Left lung (tissue), 4 donors: ENCODE measurements at regions not wholly inside any gene's neighbourhood (a gene's known extent, or its start where the extent isn't known, plus 50 kb on each side); places are given as distances from the start of the nearest gene placed in this dataset.

Source experiments
- ATAC-seq: fragments of 200-7000 bp; cut with Tn5 transposase; one replicate; pipeline ENCODE4 v1.9.1; 2020; ENCODE audit warnings: moderate library complexity
- DNase-seq, 4 donors: peaks; one replicate each; pipeline ENCODE4 v3.0.0-alpha.2; 2013 to 2020
- H3K27ac ChIP-seq, 2 donors: fragments of 200-600 bp; sonication (generic) in 1 of 2; one replicate each; pipeline versions ENCODE4 v1.5.0 to v1.8.0; 2020 to 2021
- H3K27me3 ChIP-seq, 2 donors: fragments of 200-600 bp; sonication (generic) in 1 of 2; one replicate each; pipeline versions ENCODE4 v1.5.0 to v1.8.0; 2020 to 2021
- H3K36me3 ChIP-seq, 2 donors: fragments of 200-600 bp; sonication (generic) in 1 of 2; one replicate each; pipeline versions ENCODE4 v1.5.0 to v1.8.0; 2020 to 2021
- H3K4me1 ChIP-seq, 2 donors: fragments of 200-600 bp; one replicate each; pipeline ENCODE4 v1.8.0; 2021
- H3K4me3 ChIP-seq, 2 donors: fragments of 200-600 bp; sonication (generic) in 1 of 2; one replicate each; pipeline versions ENCODE4 v1.5.0 to v1.8.0; 2020 to 2021; ENCODE audit warnings: mild to moderate bottlenecking in 1 of 2
- H3K9me3 ChIP-seq, 2 donors: fragments of 200-600 bp; sonication (generic) in 1 of 2; one replicate each; pipeline versions ENCODE4 v1.5.0 to v1.8.0; 2020 to 2021
- CTCF ChIP-seq, 2 donors: fragments of 200-600 bp; sonication (generic) in 1 of 2; IDR thresholded peaks; one replicate each; pipeline versions ENCODE4 v1.5.0 to v1.8.0; 2021; ENCODE audit warnings: antibody characterized with exemption in 2 of 2
- intact Hi-C, 2 donors: fragments of 100-400 bp; cut with DNase I; formaldehyde crosslinking; loops; one replicate each; pipeline versions ENCODE4 v1.11.2 to v1.14.2; 2022
- donor health status: DM: no; HTN: yes; CAD: no.
- donor health status: DM: no; HTN: no; CAD: no.

DNA sequence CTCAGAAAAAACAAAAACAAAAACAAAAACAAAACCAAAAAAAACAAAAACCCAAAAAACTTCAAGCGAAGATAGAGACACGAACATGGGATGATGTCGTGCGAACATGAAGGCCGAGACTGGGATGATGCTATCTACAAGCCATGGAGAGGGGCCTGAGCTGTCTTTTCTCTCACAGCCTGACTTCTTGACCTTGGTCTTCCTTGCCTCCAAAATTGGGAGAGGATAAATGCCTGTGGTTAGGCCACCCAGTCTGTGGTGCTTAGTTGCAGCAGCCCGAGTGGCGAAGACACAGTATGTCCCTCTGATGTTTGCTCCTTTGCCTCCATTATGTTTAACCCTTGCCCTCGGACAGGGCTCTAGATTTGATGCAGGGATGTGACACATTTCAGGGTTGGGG lies 130.4 kb upstream of the BASP1 start:
- no peaks in the 10 kb centered on the region for H3K9me3 ChIP-seq
- no peaks in the 10 kb centered on the region for H3K27me3 ChIP-seq
- ATAC-seq = no peak
- intact Hi-C loops = no loop called here
- DNase-seq = no peak
- no peaks in the 10 kb centered on the region for H3K36me3 ChIP-seq
- no peak overlapping the region for H3K27ac ChIP-seq
- H3K4me1 ChIP-seq = no peaks in the 10 kb centered on the region
- no peak overlapping the region for H3K4me3 ChIP-seq
- TF ChIP-seq CTCF (IDR thresholded peaks at IDR 0.05) = no peak

DNA sequence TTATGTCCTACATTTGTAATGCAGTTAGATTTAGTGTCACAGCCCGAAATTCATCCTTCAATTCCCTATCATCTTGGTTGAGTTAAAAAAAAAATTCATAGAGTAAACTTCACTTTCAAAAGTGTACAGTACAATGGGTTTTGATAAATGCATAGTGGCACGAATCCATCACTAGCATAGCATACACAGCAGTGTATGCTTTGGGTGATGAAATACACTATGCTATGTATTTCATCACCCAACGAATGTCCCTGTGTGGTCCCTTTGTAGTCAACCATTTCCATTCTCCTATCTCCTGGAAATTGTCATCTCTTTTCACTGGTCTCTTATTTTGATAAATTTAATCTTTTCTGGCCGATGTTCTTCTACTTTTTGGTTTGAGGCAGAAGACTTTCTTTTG lies 129.4 kb upstream of the BASP1 start:
- Histone ChIP-seq H3K36me3 (no peaks in the 10 kb centered on the region), H3K4me1 (no peaks in the 10 kb centered on the region), H3K27ac (no peak overlapping the region), H3K4me3 (no peak overlapping the region), H3K27me3 (no peaks in the 10 kb centered on the region), H3K9me3 (no peaks in the 10 kb centered on the region)
- no peak for DNase-seq
- TF ChIP-seq CTCF (IDR thresholded peaks at IDR 0.05) = no peak
- intact Hi-C loops = no loop called here
- no peak for ATAC-seq

DNA sequence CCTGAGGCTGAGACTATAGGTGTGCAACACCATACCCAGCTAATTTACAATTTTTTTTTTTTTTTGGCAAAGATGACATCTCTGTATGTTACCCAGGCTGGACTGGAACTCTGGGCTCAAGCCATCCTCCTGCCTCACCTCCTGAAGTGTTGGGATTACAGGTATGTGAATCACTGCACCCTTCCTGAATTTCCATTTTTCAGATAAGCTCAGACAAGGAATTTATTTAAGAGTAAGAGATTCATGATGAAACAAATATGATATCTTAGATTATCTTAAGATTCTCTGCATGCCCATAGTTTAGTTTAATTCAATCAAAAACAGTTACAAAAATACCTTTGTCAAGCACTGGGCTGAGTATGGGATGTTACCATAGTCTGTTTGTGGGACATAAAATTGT lies 128.4 kb upstream of the BASP1 start:
- Histone ChIP-seq H3K4me3 (no peak overlapping the region), H3K9me3 (no peaks in the 10 kb centered on the region), H3K4me1 (no peaks in the 10 kb centered on the region), H3K36me3 (no peaks in the 10 kb centered on the region), H3K27me3 (no peaks in the 10 kb centered on the region), H3K27ac (no peak overlapping the region)
- ATAC-seq (no peak), DNase-seq (no peak)
- TF ChIP-seq CTCF (IDR thresholded peaks at IDR 0.05) = no peak
- intact Hi-C loops = no loop called here

DNA sequence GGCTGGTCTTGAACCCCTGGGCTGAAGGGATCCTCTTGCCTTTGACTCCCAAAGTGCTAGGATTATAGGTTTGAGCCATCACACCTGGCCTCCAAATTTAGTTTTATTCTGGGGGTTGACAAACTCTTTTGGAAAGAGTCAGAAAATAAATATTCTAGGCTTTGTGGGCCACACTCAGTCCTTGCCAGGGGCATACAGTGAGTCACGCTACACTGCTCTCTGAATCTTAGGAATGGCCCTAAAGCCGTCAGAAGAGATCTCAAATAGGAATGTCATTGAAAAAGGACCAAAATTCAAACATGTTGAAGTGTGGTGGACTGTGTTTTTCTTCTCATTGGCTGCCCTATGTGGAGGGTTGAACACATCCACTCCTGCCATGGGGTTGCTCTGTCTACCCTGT lies 127.7 kb upstream of the BASP1 start:
- no peak for DNase-seq
- no peaks in the 10 kb centered on the region for H3K4me1 ChIP-seq
- no peaks in the 10 kb centered on the region for H3K36me3 ChIP-seq
- no peak overlapping the region for H3K27ac ChIP-seq
- intact Hi-C loops = no loop called here
- no peaks in the 10 kb centered on the region for H3K9me3 ChIP-seq
- no peaks in the 10 kb centered on the region for H3K27me3 ChIP-seq
- H3K4me3 ChIP-seq = no peak overlapping the region
- ATAC-seq = no peak
- no peak for TF ChIP-seq CTCF (IDR thresholded peaks at IDR 0.05)

DNA sequence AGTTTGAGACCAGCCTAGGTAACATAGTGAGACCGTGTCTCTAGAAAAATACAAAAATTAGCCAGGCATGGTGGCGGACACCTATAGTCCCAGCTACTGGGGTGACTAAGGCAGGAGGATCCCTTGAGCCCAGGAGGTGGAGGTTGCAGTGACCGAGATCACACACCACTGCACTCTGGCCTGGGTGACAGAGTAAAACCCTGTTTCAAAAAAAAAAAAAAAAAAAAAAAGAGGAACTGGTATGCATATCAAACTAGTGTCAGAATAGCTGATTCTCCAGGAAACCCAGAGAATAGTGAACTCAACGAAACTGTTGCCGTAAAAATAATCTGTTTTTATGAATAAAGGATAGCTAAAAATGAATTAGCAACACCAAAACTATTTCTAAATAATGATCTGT lies 126.6 kb upstream of the BASP1 start:
- TF ChIP-seq CTCF (IDR thresholded peaks at IDR 0.05) = no peak
- H3K9me3 ChIP-seq = no peaks in the 10 kb centered on the region
- ATAC-seq (no peak), DNase-seq (no peak)
- H3K4me3 ChIP-seq = no peak overlapping the region
- no peaks in the 10 kb centered on the region for H3K4me1 ChIP-seq
- intact Hi-C loops = no loop called here
- no peaks in the 10 kb centered on the region for H3K27me3 ChIP-seq
- H3K27ac ChIP-seq = no peak overlapping the region
- H3K36me3 ChIP-seq = no peaks in the 10 kb centered on the region
